ENCODE measurements at regions not wholly inside any gene's neighbourhood (a gene's known extent, or its start where the extent isn't known, plus 50 kb on each side); places are given as distances from the start of the nearest gene placed in this dataset.

- DNase-seq (ENCODE audit: low read depth in 3 of 3, low spot score in 2 of 3): no peak
Observed at GRCh38 chr21:35223480-35224156, 174.5 kb upstream of the RUNX1 start.

- DNase-seq (ENCODE audit: low read depth in 3 of 3, low spot score in 2 of 3): no peak
Observed at GRCh38 chr21:35222541-35222941, 173.4 kb upstream of the RUNX1 start.

- DNase-seq (ENCODE audit: low read depth in 3 of 3, low spot score in 2 of 3): no peak
Observed at GRCh38 chr21:35222021-35222420, 172.9 kb upstream of the RUNX1 start.

- no peak for DNase-seq (ENCODE audit: low read depth in 3 of 3, low spot score in 2 of 3)
Observed at GRCh38 chr21:35220301-35220700, 171.2 kb upstream of the RUNX1 start.

- no peak for DNase-seq (ENCODE audit: low read depth in 3 of 3, low spot score in 2 of 3)
Observed at GRCh38 chr21:35219719-35220118, 170.6 kb upstream of the RUNX1 start.

- no peak for DNase-seq (ENCODE audit: low read depth in 3 of 3, low spot score in 2 of 3)
Observed at GRCh38 chr21:35219291-35219690, 170.2 kb upstream of the RUNX1 start.

- no peak for DNase-seq (ENCODE audit: low read depth in 3 of 3, low spot score in 2 of 3)
Observed at GRCh38 chr21:35217504-35218060, 168.5 kb upstream of the RUNX1 start.

GRCh38 chr21:35216996-35217395 lies 167.9 kb upstream of the RUNX1 start:
- DNase-seq (ENCODE audit: low read depth in 3 of 3, low spot score in 2 of 3): no peak

GRCh38 chr21:35215870-35216269 lies 166.8 kb upstream of the RUNX1 start:
- no peak for DNase-seq (ENCODE audit: low read depth in 3 of 3, low spot score in 2 of 3)

GRCh38 chr21:35212393-35213127 lies 163.5 kb upstream of the RUNX1 start:
- no peak for DNase-seq (ENCODE audit: low read depth in 3 of 3, low spot score in 2 of 3)

- DNase-seq (ENCODE audit: low read depth in 3 of 3, low spot score in 2 of 3): no peak
Observed at GRCh38 chr21:35211782-35212181, 162.7 kb upstream of the RUNX1 start.

GRCh38 chr21:35210093-35210492 lies 161.0 kb upstream of the RUNX1 start:
- no peak for DNase-seq (ENCODE audit: low read depth in 3 of 3, low spot score in 2 of 3)

- no peak for DNase-seq (ENCODE audit: low read depth in 3 of 3, low spot score in 2 of 3)
Observed at GRCh38 chr21:35208810-35209517, 159.9 kb upstream of the RUNX1 start.

GRCh38 chr21:35208104-35208503 lies 159.0 kb upstream of the RUNX1 start:
- no peak for DNase-seq (ENCODE audit: low read depth in 3 of 3, low spot score in 2 of 3)

GRCh38 chr21:35207322-35207721 lies 158.2 kb upstream of the RUNX1 start:
- no peak for DNase-seq (ENCODE audit: low read depth in 3 of 3, low spot score in 2 of 3)

GRCh38 chr21:35206141-35207125 lies 157.3 kb upstream of the RUNX1 start:
- DNase-seq (ENCODE audit: low read depth in 3 of 3, low spot score in 2 of 3): no peak

- DNase-seq (ENCODE audit: low read depth in 3 of 3, low spot score in 2 of 3): peak in 2 of 3 donors; percentile 57 to 67
Observed at GRCh38 chr21:35204850-35205541, 155.9 kb upstream of the RUNX1 start.

- DNase-seq (ENCODE audit: low read depth in 3 of 3, low spot score in 2 of 3): no peak
Observed at GRCh38 chr21:35204125-35204524, 155.0 kb upstream of the RUNX1 start.

GRCh38 chr21:35203093-35203977 lies 154.2 kb upstream of the RUNX1 start:
- DNase-seq (ENCODE audit: low read depth in 3 of 3, low spot score in 2 of 3): no peak

All from right renal cortex interstitium (tissue), 3 donors.